NCI-H2081 (cell line): ENCODE measurements at regions not wholly inside any gene's neighbourhood (a gene's known extent, or its start where the extent isn't known, plus 50 kb on each side); places are given as distances from the start of the nearest gene placed in this dataset.

Experiments
- DNase-seq, 2 experiments: peaks; one replicate each; lab custom pipeline; 2025; lab: John Stamatoyannopoulos, UW

DNA sequence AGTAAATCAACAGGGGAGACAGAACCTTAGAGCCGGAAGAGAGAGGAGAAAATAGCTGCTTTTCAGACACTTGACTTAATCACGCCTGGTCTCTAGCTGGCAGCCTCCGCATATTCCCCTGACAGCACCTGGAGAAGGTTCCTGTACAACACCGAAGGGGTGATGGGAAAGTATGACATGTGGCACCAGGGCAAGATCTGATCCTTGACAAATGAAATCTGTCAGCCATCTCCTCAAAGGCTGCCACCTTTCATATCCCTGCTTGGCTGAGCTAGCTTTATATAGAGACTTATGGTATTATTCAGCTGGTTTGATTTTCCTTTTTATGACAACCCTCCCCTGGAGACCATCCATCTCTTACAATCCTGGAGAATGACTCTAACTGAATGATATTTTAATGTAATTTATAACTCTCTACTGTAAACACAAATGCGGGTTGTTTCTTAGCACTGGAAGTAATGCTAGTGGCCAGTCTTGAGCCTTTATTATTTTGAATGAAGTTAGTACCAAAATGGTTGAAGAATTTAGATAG, 1205.3 kb upstream of the CDH8 start:
- no peak for DNase-seq

DNA sequence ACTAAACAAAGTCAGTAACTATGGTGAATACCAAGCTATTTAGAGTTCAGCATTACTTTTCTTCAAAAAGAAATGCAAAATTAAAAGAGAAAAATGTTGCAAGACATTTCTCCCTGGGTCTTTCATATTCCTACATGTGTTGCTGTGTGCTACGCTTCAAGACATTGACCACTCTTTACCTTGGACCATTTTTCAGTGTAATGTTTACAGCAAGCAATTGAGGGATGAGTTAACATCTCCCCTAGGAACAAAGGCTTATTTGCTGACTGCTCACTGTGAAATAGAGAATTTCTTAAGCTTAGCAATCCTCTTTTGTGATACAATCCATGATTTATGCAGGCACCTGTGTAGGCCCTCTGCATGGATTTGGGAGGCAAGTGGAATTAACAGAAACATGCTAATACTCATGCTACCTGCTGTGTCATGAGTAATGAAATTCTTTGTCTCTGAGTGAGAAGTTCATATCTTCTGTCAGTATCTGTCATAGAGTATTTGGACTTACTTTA, 1202.9 kb upstream of the CDH8 start:
- no peak for DNase-seq

DNA sequence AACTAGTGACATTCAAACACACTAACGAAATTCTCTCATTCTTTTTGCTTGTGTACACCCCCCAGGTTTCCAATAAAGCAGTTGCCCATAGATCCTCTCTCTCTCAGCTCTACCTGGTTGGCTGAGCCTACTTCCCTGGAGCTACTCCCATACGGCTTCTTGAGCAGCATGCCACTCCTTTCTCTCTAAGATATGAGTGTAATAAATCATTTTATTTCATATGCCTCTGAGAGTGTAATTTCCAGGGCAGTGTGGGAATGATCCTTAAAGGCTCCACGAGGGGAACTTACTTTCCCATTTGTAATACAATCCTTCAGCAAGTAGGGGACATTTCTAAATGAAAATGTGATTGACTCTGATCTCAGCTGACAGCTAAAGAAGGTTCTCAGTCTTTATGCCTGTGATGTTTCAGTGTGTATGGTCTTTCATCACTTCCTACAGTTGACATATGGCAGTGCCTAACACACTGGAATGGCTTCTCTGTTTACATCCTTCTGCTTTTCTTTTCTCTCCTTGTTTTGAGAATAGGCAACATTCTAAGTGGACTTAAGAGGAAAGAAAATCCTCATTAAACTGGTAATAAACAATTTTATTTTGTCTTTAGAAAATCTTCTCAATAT, 1194.3 kb upstream of the CDH8 start:
- no peak for DNase-seq

DNA sequence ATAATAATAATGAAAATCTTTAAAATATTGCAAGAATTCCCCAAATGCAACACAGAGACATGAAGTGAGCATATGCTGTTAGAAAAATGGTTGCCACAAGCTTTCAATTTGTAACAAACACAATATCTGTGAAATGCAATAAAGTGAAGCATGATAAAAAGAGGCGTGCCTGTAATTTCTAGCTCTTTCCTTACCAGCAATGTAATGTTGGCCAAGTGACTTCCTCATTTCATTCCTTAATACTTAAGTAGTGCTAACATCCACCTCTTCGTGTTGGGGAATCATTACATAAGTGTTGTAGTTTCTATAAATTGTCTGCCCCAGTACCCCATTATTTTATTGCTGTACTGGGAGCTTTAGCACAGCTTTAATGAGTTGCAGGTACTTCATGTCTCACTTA, 1192.0 kb upstream of the CDH8 start:
- no peak for DNase-seq

DNA sequence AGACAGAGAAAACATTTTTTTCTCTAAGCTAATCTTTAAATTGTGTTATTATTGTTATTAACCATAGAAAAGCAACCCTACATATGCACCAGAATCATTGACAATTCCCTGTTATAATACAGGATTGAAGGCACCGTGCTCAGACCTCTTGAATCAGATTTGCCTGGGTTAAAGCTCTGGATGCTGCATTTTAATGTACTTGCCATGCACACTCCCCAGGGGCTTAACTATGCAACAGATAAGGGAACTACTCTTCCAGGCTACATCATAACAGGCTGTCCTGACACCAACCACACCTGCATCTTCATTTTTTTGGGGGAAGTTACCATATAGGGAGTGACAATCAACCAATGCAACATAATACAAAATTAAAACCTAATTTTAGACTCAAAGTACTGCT, 1187.6 kb upstream of the CDH8 start:
- no peak for DNase-seq

DNA sequence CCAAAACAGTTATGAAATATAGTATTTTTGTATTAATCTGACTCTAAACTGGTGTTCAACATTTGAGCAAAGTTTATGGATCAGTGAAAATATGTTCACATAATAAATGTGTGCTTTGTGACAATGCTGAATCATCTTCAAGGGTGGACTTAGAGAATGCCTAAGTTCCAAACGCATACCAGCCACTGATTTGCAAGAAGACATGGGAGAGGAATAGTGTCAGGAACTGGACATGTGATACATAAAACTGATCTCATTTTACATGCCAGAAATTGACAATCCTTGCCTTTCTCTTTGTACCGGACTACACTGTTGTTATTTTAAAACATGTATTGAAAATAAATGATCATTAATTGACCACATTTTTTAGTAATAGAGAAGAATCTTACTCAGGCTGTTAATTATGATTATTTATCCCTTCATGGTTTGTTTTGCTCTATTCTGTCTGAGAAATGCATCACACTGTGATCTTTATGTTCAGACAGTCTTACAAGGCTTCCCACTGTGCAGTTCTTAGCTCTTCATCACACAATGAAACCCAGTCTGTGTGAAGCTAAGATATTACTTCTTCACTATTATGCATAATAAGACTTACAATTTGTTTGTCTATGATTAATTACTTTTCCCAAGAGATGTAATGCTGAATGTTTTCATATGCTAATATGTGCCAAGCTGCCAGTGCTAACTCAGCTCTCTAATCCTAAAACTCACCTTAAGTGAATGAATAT, 1180.6 kb upstream of the CDH8 start:
- no peak for DNase-seq

DNA sequence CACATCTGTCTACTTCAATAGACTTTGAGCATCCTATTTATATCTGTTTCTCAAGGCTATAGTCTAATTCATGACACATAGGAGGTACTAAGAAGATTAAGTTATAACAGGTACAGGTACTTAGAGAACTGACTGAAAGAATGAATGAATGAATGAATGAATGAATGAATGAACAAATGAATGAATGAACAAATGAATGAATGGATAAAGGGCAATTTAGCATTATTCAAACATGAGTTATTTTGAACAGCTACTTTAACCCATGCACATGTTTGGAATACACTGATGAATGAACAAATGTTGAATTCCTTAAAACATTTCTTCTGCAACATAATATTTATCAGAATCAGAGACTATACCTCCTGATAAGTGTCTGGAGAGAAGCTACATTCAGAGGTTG, 1165.6 kb upstream of the CDH8 start:
- DNase-seq: peak in 1 of 2 experiments; percentile 0

DNA sequence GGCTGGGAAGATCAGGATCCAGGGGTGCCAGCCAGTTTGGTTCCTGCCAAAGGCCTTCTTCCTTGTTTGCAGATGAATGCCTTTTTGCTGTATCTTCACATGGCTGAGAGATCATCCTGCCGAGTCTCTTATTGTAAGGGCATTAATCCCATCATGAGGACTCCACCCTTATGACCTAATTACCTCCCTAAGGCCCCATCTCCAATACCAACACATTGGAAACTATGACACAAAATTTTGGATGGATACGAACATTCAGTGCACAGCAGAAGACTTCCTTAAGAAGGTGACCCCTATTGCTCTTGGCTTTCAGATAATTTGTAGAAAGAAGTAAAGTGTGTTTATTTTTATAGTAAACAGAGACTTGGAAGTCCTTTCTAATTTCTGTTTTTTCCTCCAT, 1164.7 kb upstream of the CDH8 start:
- no peak for DNase-seq

DNA sequence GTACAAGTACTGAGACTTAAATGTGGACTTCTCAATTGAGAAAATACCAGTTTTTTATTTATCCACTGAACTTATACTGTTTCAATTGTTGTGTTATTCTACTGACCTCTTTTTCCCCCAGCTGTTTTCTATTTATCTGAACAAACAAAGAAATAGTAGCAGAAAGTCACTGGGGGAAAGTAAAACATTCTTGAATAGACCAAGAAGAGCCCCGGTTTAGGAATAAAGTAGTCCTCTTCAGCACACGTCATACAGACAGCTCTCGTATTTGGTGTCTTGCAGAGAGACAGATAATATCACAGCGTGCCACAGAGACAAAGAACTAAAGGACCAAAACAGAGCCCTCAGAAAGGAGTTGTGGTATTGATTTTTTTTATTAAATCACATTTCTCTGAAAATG, 1159.1 kb upstream of the CDH8 start:
- no peak for DNase-seq

DNA sequence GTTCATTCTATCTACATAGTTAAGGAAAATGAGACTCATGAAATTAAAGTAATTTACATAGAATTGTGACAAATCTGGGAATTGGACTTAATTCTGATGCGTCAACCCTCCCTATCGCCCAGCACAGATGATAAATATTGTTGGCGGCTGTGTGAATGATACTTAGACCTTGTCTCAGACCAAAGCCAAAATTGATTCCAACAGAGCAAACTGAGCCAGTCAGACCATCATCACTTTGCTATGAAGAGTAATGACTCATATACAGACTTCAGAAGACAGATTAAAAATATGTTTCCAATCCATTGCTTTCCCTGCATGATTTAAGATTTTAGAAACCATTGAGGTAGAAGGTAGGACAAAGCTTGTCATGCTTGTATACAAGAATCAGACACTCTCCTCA, 1156.7 kb upstream of the CDH8 start:
- no peak for DNase-seq

DNA sequence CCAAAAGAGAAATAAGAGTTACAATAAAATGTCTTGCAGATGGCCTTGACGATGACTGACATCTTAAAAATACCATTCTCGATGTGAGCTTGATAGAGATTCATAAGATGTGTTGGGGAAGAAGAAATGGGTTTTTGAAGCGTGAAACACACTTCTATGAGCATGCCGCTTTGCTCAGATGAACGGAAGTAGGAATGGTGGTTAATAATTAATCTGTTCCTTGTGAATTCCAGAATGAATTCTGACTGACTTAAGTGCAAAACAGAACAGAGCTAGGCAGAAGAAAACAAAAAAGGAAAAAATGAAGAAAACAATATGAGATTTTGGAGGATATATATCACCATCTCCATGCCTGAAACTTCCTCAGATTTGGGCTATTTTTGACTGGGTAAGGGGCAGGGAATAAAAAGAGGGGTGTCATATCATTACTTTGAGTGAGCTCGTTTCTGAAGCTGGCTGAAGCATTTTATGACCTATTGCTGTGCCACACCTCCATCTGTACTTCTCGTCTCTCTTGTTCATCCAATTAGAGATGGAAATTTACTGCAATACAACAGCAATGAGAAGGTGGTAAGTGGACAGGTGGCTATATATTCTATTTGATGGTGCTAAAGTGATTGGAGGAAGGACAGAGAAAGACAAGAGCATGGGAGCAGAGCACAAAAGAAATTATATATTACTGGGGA, 1152.0 kb upstream of the CDH8 start:
- DNase-seq: no peak

DNA sequence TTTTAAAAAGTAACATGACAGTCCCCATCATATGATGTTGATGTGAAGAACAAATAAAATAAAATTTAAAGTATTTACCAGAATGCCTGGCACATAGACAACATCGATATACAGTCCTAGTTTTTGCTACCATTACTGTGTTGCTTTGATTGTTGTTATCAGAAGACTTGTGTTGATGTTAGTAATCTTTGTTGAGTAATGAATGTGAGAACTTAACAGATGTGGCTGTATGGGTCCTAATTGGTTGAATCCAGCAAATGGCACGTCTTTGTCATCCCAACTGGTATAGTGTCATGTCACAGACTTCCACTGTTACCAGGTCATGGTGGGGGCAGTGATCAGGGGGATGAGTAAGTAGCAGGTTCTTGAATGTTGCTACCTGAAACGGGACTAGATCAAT, 1151.4 kb upstream of the CDH8 start:
- DNase-seq: no peak

DNA sequence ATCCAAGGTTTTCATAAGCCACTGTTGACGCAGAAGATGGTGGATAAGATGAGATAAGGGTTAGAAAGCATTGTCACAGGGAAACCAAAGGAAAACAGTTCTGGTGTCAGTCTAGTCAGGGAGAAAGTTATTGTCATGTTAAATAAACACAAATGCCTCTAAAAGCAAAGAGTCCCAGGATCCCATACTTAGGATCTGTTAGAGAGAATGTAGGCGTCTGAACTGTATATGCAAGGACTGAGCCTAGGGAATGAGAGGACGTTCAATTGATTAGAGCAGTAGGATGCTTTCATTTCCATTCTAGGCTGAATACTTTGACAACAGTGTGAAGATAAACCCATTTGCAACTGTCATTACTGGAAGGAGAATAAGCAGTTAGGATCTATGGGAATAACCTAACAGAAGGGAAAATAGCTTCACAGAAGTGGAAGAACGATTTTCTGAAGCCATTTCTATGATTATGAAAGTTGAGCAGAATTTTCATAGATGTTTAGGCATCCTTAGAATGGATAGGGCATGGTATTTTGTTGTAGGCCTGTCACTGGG, 1149.1 kb upstream of the CDH8 start:
- DNase-seq: no peak

DNA sequence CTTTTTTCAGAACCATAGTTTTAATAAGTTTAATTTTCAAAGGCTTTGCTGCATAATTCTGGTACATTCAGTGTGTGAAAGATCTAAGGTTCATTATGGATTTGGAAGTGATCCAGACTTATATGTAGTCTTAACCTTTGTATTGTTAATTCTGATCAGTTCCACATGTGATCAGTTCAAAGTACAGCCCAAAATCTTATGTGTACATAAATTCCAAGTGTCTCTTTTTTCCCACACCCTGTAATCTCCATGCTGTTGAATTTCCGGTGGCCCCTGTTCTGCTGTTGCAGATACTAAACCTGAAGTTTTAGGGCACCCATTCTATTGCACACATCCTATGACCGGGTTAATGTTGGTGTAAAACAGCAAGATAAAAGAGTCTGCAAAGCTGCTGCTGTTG, 1147.5 kb upstream of the CDH8 start:
- DNase-seq: no peak

DNA sequence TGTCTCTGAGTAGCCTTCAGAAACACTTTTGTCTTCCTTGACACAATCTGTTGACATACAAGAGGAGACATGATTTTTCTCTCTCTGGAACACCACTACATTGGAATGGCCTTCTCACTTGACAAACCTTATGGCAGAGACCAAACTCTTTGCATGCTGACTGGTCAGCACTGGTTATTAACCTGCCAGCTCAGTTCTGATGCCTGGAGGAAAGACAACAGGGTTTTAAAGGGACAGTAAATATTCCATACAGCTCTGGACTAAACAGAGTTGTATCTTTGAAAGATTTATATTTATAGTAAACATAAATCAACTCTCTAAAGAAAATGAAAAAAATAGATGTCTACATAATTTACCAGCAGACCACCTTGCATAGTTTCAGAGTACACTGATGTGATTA, 1139.1 kb upstream of the CDH8 start:
- DNase-seq: no peak

DNA sequence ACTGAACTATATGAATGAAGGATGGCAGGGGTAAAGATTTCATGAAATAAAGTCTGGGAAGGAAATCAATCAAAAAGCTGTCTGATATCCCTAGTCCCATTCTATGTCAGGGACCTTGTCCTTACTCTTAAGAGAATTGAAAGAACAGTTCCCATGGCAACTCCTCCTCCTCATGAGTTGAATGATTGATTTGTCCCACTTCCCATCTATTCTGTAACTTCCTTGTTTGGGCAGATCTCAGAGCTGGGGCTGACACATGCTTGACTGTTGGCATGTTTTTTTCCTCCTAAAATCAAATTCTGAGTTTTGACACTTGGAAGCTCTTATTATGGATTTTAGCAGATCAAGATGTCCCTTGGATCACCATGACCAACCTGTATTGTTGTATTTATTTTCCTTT, 1138.6 kb upstream of the CDH8 start:
- no peak for DNase-seq

DNA sequence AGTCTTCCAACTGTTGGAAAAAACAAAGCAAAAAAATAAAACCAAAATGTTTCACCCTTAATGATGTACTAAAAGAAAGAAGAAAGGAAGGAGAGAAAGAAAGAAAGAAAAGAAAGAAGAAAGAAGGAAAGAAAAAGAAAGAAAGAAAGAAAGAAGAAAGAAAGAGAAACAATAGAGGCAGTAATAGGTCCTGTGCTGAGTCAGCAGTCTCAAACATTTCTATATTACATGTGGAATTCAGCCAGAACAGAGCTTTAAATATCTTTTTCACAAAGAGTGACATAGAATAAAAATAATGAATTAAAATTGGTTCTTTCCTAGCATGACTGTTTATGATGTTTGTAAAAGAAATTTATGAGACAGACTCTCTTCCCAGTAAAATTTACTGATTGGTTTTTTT, 1135.3 kb upstream of the CDH8 start:
- no peak for DNase-seq

DNA sequence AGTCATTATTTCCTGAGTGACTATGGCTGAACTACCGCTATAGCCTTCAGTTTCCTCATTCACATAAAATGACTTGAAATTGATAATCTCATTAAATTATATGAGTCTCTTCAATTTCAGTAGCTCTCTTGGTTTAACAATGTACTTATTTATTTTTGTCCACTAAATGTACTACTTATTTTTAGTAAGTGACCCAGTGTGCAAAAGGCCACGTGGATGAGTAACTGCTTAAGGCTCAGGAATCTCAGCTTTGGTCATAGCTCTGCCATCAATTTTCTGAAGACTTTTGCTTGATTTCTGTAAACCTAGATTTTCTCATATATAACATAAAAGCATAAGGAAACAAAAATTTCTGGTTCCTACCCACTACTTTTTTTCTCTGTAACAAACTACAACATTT, 1132.9 kb upstream of the CDH8 start:
- DNase-seq: no peak

DNA sequence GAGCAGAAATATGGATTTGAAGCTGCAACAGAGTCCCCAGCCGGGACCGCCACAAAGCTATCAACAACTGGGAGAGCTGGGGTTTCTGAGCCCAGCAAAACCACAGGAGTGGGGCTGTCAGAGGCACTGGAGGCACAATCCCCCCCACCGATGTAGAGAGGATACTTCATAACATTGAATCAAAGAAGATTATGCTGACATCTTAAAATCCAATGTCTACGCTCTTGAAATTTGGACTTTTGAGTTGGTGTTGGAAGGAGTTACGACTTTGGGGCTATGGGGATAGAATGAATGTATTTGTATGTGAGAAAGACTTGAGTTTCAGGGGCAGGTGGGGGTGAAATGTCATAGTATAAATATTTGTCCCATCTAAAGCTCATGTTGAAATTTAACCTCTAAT, 1121.6 kb upstream of the CDH8 start:
- no peak for DNase-seq

DNA sequence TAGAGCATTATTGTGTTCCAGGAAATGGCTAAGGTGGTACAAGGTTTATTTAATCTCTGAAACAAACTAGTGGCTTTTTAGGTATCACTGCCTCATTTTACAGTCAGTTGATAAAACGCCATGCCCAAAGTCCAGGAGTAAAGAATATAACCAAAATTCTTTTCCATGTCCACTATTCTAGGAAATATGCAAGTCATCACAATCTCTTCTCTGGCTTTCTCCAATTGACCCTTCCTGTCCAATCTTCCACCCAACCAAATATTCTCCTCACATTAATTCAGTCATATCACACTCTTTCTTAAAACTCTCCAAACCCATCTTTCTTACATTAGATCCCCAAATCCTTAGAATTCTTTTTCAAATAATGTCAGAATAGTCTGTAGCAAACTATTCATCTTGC, 1110.0 kb upstream of the CDH8 start:
- no peak for DNase-seq

DNA sequence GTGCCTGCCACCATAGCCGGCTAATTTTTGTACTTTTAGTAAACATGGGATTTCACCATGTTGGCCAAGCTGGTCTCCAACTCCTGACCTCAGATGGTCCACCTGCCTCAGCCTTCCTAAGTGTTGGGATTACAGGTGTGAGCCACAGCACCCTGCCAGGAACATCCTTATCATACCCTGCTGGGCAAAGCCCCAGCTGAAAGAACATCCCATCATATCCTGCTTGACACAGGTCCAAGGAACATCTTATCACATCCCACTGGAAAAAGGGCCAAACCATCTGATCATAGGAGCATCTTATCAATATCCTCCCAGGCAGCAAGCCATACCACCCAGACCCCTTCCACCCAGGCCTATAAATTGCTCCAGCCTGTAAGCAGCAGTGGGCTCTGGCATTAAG, 1109.2 kb upstream of the CDH8 start:
- DNase-seq: no peak

DNA sequence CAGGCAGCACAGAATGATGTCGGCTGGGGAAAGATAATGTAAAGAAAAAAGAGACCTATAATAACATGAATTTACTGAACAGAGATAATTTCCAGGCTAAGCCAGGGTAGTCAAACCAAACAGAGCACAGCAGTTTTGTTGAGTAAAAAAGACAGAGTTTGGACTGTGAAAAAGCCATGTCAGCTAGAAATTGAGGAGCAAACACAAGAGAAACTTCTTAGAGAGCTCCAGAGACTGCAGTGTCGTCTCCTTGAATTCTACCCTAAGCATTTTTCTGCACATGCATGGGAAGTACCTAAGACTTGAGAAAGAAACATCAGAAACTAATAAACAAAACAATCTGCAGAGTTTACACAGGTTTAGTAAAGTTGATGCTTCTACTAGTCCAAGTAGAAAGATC, 1098.8 kb upstream of the CDH8 start:
- no peak for DNase-seq

DNA sequence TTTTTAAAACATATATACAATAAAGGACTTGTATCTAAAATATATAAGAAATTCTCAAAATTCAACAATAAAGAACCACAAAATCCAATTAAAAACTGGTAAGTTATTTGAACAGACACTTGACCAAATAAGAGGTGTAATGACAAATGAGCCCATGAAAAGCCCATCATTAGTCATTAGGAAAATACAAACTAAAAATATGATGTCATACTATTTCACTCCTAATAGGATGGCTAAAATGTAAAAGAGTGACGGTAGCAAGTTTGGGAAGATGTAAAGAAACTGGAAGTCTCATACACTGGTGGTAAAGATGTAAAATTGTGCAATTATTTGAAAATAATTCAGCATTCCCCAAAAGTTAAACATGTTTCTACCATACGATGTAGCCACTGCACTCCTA, 1095.3 kb upstream of the CDH8 start:
- no peak for DNase-seq
